NCI-H1694 treated with DMSO at 0.1 percent for 48 hours (cell line): ENCODE measurements at regions not wholly inside any gene's neighbourhood (a gene's known extent, or its start where the extent isn't known, plus 50 kb on each side); places are given as distances from the start of the nearest gene placed in this dataset.

Experiments used
- DNase-seq: peaks from one replicate; lab custom pipeline; 2025; lab: John Stamatoyannopoulos, UW

- DNase-seq = no peak
Measured at GRCh38 chr6:15796844-15797243, 134.0 kb upstream of the DTNBP1 start.

- DNase-seq = no peak
Measured at GRCh38 chr6:15796130-15796771, 133.4 kb upstream of the DTNBP1 start.

- DNase-seq = no peak
Measured at GRCh38 chr6:15793826-15794225, 131.0 kb upstream of the DTNBP1 start.

GRCh38 chr6:15793288-15793687 is 130.5 kb upstream of the DTNBP1 start:
- DNase-seq = no peak

GRCh38 chr6:15792842-15793241 is 130.0 kb upstream of the DTNBP1 start:
- DNase-seq = no peak

- DNase-seq = peak; percentile 67
Measured at GRCh38 chr6:15791448-15792181, 128.8 kb upstream of the DTNBP1 start.

GRCh38 chr6:15790116-15790515 is 127.3 kb upstream of the DTNBP1 start:
- no peak for DNase-seq

- DNase-seq = no peak
Measured at GRCh38 chr6:15786846-15787245, 124.0 kb upstream of the DTNBP1 start.

GRCh38 chr6:15783484-15783883 is 120.7 kb upstream of the DTNBP1 start:
- no peak for DNase-seq

GRCh38 chr6:15781890-15782289 is 119.1 kb upstream of the DTNBP1 start:
- DNase-seq = no peak

GRCh38 chr6:15781333-15781732 is 118.5 kb upstream of the DTNBP1 start:
- DNase-seq = no peak

GRCh38 chr6:15780437-15780836 is 117.6 kb upstream of the DTNBP1 start:
- DNase-seq = no peak

GRCh38 chr6:15779726-15780125 is 116.9 kb upstream of the DTNBP1 start:
- no peak for DNase-seq

- DNase-seq = no peak
Measured at GRCh38 chr6:15776458-15776980, 113.7 kb upstream of the DTNBP1 start.

- DNase-seq = no peak
Measured at GRCh38 chr6:15775741-15776140, 112.9 kb upstream of the DTNBP1 start.

GRCh38 chr6:15775076-15775634 is 112.3 kb upstream of the DTNBP1 start:
- no peak for DNase-seq

GRCh38 chr6:15773806-15774410 is 111.1 kb upstream of the DTNBP1 start:
- no peak for DNase-seq

GRCh38 chr6:15770347-15771143 is 107.7 kb upstream of the DTNBP1 start:
- no peak for DNase-seq

- peak; percentile 33 for DNase-seq
Measured at GRCh38 chr6:15769511-15770018, 106.7 kb upstream of the DTNBP1 start.

- DNase-seq = no peak
Measured at GRCh38 chr6:15768999-15769398, 106.2 kb upstream of the DTNBP1 start.

GRCh38 chr6:15763837-15764236 is 101.0 kb upstream of the DTNBP1 start:
- no peak for DNase-seq

GRCh38 chr6:15763364-15763763 is 100.5 kb upstream of the DTNBP1 start:
- DNase-seq = no peak
